HG02610 (cell line): ENCODE measurements at regions not wholly inside any gene's neighbourhood (a gene's known extent, or its start where the extent isn't known, plus 50 kb on each side); places are given as distances from the start of the nearest gene placed in this dataset.

ENCODE experiments used
- ATAC-seq: cut with Tn5 transposase; IDR thresholded peaks from one replicate; pipeline ENCODE4 v1.9.1; 2021; ENCODE audit warnings: mild to moderate bottlenecking, moderate library complexity; ENCODE audit not compliant: unreplicated experiment

- no peak for ATAC-seq
Measured at GRCh38 chr11:42257534-42257933, 798.1 kb upstream of the LRRC4C start.

- no peak for ATAC-seq
Measured at GRCh38 chr11:42265072-42265471, 805.6 kb upstream of the LRRC4C start.

GRCh38 chr11:42271306-42271705, 811.9 kb upstream of the LRRC4C start:
- ATAC-seq = no peak

GRCh38 chr11:42273977-42274376, 814.5 kb upstream of the LRRC4C start:
- no peak for ATAC-seq

- ATAC-seq = no peak
Measured at GRCh38 chr11:42296910-42297309, 837.5 kb upstream of the LRRC4C start.

GRCh38 chr11:42299780-42300179, 840.3 kb upstream of the LRRC4C start:
- ATAC-seq = no peak

GRCh38 chr11:42301777-42302176, 842.3 kb upstream of the LRRC4C start:
- ATAC-seq = no peak

- ATAC-seq = no peak
Measured at GRCh38 chr11:42311514-42311913, 852.1 kb upstream of the LRRC4C start.

- no peak for ATAC-seq
Measured at GRCh38 chr11:42311944-42312343, 852.5 kb upstream of the LRRC4C start.

GRCh38 chr11:42315267-42315666, 855.8 kb upstream of the LRRC4C start:
- no peak for ATAC-seq

- ATAC-seq = no peak
Measured at GRCh38 chr11:42315846-42316245, 856.4 kb upstream of the LRRC4C start.

- no peak for ATAC-seq
Measured at GRCh38 chr11:42319921-42320320, 860.5 kb upstream of the LRRC4C start.

- ATAC-seq = no peak
Measured at GRCh38 chr11:42329929-42330565, 870.6 kb upstream of the LRRC4C start.

GRCh38 chr11:42337786-42338455, 878.5 kb upstream of the LRRC4C start:
- no peak for ATAC-seq

GRCh38 chr11:42344204-42344792, 884.8 kb upstream of the LRRC4C start:
- ATAC-seq = no peak

- no peak for ATAC-seq
Measured at GRCh38 chr11:42345933-42346332, 886.5 kb upstream of the LRRC4C start.

- no peak for ATAC-seq
Measured at GRCh38 chr11:42363701-42364100, 904.2 kb upstream of the LRRC4C start.

GRCh38 chr11:42390116-42390515, 921.7 kb upstream of the API5 start:
- no peak for ATAC-seq

- ATAC-seq = peak; percentile 81
Measured at GRCh38 chr11:42397483-42397882, 914.3 kb upstream of the API5 start.

GRCh38 chr11:42407341-42407740, 904.5 kb upstream of the API5 start:
- ATAC-seq = no peak

GRCh38 chr11:42410251-42410955, 901.4 kb upstream of the API5 start:
- no peak for ATAC-seq

- ATAC-seq = no peak
Measured at GRCh38 chr11:42412590-42412989, 899.2 kb upstream of the API5 start.
